OCI-LY1 (cell line): ENCODE measurements at regions not wholly inside any gene's neighbourhood (a gene's known extent, or its start where the extent isn't known, plus 50 kb on each side); places are given as distances from the start of the nearest gene placed in this dataset.

Experiments used
- H2AFZ ChIP-seq: fragments of 200-600 bp; sonication (generic), shearing (Covaris generic); 2 replicates; pipeline ENCODE4 v1.6.0; 2014; ENCODE audit warnings: antibody characterized with exemption, mild to moderate bottlenecking, low read length
- H3F3A ChIP-seq: fragments of 200-600 bp; sonication (generic), shearing (Covaris generic); 2 replicates; pipeline ENCODE4 v1.6.0; 2014; ENCODE audit warnings: mild to moderate bottlenecking, antibody characterized with exemption, low read length, moderate library complexity; ENCODE audit not compliant: insufficient read depth
- H3K27ac ChIP-seq: fragments of 200-600 bp; sonication (generic); 2 replicates; pipeline ENCODE4 v1.5.1; 2014; ENCODE audit warnings: low read length, mixed run types, mild to moderate bottlenecking, low read depth; ENCODE audit not compliant: poor library complexity, severe bottlenecking
- H3K27me3 ChIP-seq: fragments of 200-600 bp; sonication (generic); 2 replicates; pipeline ENCODE4 v1.6.0; 2014; ENCODE audit warnings: antibody characterized with exemption, mild to moderate bottlenecking, low read length, moderate library complexity; ENCODE audit not compliant: insufficient read depth
- H3K36me3 ChIP-seq: fragments of 200-600 bp; sonication (generic); 2 replicates; pipeline ENCODE4 v1.6.1; 2014; ENCODE audit warnings: mild to moderate bottlenecking, antibody characterized with exemption, low read length, moderate library complexity, mixed read lengths; ENCODE audit not compliant: insufficient read depth
- H3K4me1 ChIP-seq: fragments of 200-600 bp; sonication (generic); 2 replicates; pipeline ENCODE4 v1.5.1; 2014; ENCODE audit warnings: mild to moderate bottlenecking, low read length, moderate library complexity; ENCODE audit not compliant: insufficient read depth, severe bottlenecking
- H3K4me2 ChIP-seq: fragments of 200-600 bp; sonication (generic), shearing (Covaris generic); 2 replicates; pipeline ENCODE4 v1.6.1; 2014; ENCODE audit warnings: low read length
- H3K4me3 ChIP-seq: fragments of 200-600 bp; sonication (generic); 2 replicates; pipeline ENCODE4 v1.5.1; 2014; ENCODE audit warnings: low read length, low read depth, mild to moderate bottlenecking, mixed read lengths; ENCODE audit not compliant: poor library complexity, severe bottlenecking
- H3K79me2 ChIP-seq: fragments of 200-600 bp; shearing (Covaris generic); 2 replicates; pipeline ENCODE4 v1.6.1; 2016; ENCODE audit warnings: mixed run types, low read length, mixed read lengths; ENCODE audit not compliant: insufficient read depth
- H3K9ac ChIP-seq: fragments of 200-600 bp; sonication (generic), shearing (Covaris generic); 2 replicates; pipeline ENCODE4 v1.6.1; 2014; ENCODE audit warnings: mild to moderate bottlenecking, low read length, mixed read lengths
- H3K9me2 ChIP-seq: fragments of 200-600 bp; sonication (generic), shearing (Covaris generic); 2 replicates; pipeline ENCODE4 v1.6.1; 2014; ENCODE audit warnings: low read depth, mild to moderate bottlenecking, low read length, mixed read lengths
- H3K9me3 ChIP-seq: fragments of 200-600 bp; shearing (Covaris generic); 2 replicates; pipeline ENCODE4 v1.6.1; 2014; ENCODE audit warnings: low read length, mixed read lengths
- H4K20me1 ChIP-seq: fragments of 200-600 bp; sonication (generic), shearing (Covaris generic); 2 replicates; pipeline ENCODE4 v1.6.0; 2016; ENCODE audit warnings: mild to moderate bottlenecking, low read length; ENCODE audit not compliant: insufficient read depth
- CTCF ChIP-seq: fragments of 200-600 bp; sonication (generic), shearing (Covaris generic); IDR thresholded peaks from 2 replicates; pipeline ENCODE4 v1.5.1; 2017; ENCODE audit warnings: mild to moderate bottlenecking, antibody characterized with exemption, low read length, moderate library complexity, mixed read lengths
- EZH2 ChIP-seq: fragments of 200-600 bp; sonication (generic), shearing (Covaris generic); IDR thresholded peaks from 2 replicates; pipeline ENCODE4 v1.8.0; 2017; ENCODE audit warnings: borderline replicate concordance, mixed run types, mild to moderate bottlenecking, antibody characterized with exemption, low read length, moderate library complexity, mixed read lengths

GRCh38 chr5:42300496-42300895 lies 122.7 kb upstream of the GHR start:
- Histone ChIP-seq H3K9ac (no peak overlapping the region), H3K9me2 (no peaks in the 10 kb centered on the region), H2AFZ (no peak overlapping the region), H3K4me3 (no peak overlapping the region), H3K4me1 (no peaks in the 10 kb centered on the region), H3K4me2 (no peak overlapping the region), H3K36me3 (no peaks in the 10 kb centered on the region), H3K27ac (no peak overlapping the region), H3K27me3 (no peaks in the 10 kb centered on the region), H3K79me2 (no peaks in the 10 kb centered on the region), H3F3A (no peaks in the 10 kb centered on the region), H3K9me3 (no peaks in the 10 kb centered on the region), H4K20me1 (no peaks in the 10 kb centered on the region)
- TF ChIP-seq EZH2 (no peak), CTCF (no peak)

- Histone ChIP-seq H2AFZ (no peak overlapping the region), H3K36me3 (no peaks in the 10 kb centered on the region), H3K4me3 (no peak overlapping the region), H3K9me2 (no peaks in the 10 kb centered on the region), H3K9me3 (no peaks in the 10 kb centered on the region), H4K20me1 (no peaks in the 10 kb centered on the region), H3K27me3 (no peaks in the 10 kb centered on the region), H3K27ac (no peak overlapping the region), H3F3A (no peaks in the 10 kb centered on the region), H3K4me2 (no peak overlapping the region), H3K79me2 (no peaks in the 10 kb centered on the region), H3K4me1 (no peaks in the 10 kb centered on the region), H3K9ac (no peak overlapping the region)
- TF ChIP-seq EZH2 (no peak), CTCF (no peak)
Measured at GRCh38 chr5:42301349-42301748, 121.9 kb upstream of the GHR start.

GRCh38 chr5:42302186-42302585 lies 121.1 kb upstream of the GHR start:
- Histone ChIP-seq H3K79me2 (no peaks in the 10 kb centered on the region), H3K9me2 (no peaks in the 10 kb centered on the region), H4K20me1 (no peaks in the 10 kb centered on the region), H3K4me3 (no peak overlapping the region), H3K36me3 (no peaks in the 10 kb centered on the region), H3K4me1 (no peaks in the 10 kb centered on the region), H3F3A (no peaks in the 10 kb centered on the region), H3K27me3 (no peaks in the 10 kb centered on the region), H2AFZ (no peak overlapping the region), H3K27ac (no peak overlapping the region), H3K4me2 (no peak overlapping the region), H3K9me3 (no peaks in the 10 kb centered on the region), H3K9ac (no peak overlapping the region)
- no peak for TF ChIP-seq EZH2
- TF ChIP-seq CTCF = no peak
